ENCODE measurements at regions not wholly inside any gene's neighbourhood (a gene's known extent, or its start where the extent isn't known, plus 50 kb on each side); places are given as distances from the start of the nearest gene placed in this dataset.
"Not testable (repeated sequence)": the region's sequence is repeated elsewhere in the genome, so short reads cannot be mapped to it uniquely, and the experiment has no call there.

- DNase-seq (ENCODE audit: low spot score) = no peak
Measured at GRCh38 chr20:22818636-22819035, 216.5 kb upstream of the SSTR4 start.

GRCh38 chr20:22819112-22819511, 216.0 kb upstream of the SSTR4 start:
- DNase-seq (ENCODE audit: low spot score) = no peak

- DNase-seq (ENCODE audit: low spot score) = no peak
Measured at GRCh38 chr20:22819784-22820183, 215.3 kb upstream of the SSTR4 start.

GRCh38 chr20:22821081-22821727, 213.9 kb upstream of the SSTR4 start:
- no peak for DNase-seq (ENCODE audit: low spot score)

GRCh38 chr20:22821796-22822195, 213.3 kb upstream of the SSTR4 start:
- no peak for DNase-seq (ENCODE audit: low spot score)

GRCh38 chr20:22823119-22823518, 212.0 kb upstream of the SSTR4 start:
- DNase-seq (ENCODE audit: low spot score) = no peak

- DNase-seq (ENCODE audit: low spot score) = no peak
Measured at GRCh38 chr20:22824077-22824476, 211.0 kb upstream of the SSTR4 start.

GRCh38 chr20:22825076-22825475, 210.0 kb upstream of the SSTR4 start:
- no peak for DNase-seq (ENCODE audit: low spot score)

GRCh38 chr20:22825546-22825945, 209.6 kb upstream of the SSTR4 start:
- no peak for DNase-seq (ENCODE audit: low spot score)

- DNase-seq (ENCODE audit: low spot score) = no peak
Measured at GRCh38 chr20:22826306-22827230, 208.5 kb upstream of the SSTR4 start.

GRCh38 chr20:22827916-22828315, 207.2 kb upstream of the SSTR4 start:
- DNase-seq (ENCODE audit: low spot score) = no peak

GRCh38 chr20:22829356-22829755, 205.8 kb upstream of the SSTR4 start:
- DNase-seq (ENCODE audit: low spot score) = no peak

GRCh38 chr20:22830138-22830537, 205.0 kb upstream of the SSTR4 start:
- DNase-seq (ENCODE audit: low spot score) = no peak

GRCh38 chr20:22830715-22831114, 204.4 kb upstream of the SSTR4 start:
- not testable (repeated sequence) for DNase-seq (ENCODE audit: low spot score)

- DNase-seq (ENCODE audit: low spot score) = peak; percentile 45
Measured at GRCh38 chr20:22833851-22834250, 201.3 kb upstream of the SSTR4 start.

- no peak for DNase-seq (ENCODE audit: low spot score)
Measured at GRCh38 chr20:22834651-22835256, 200.4 kb upstream of the SSTR4 start.

GRCh38 chr20:22836211-22836610, 198.9 kb upstream of the SSTR4 start:
- peak; percentile 68 for DNase-seq (ENCODE audit: low spot score)

- DNase-seq (ENCODE audit: low spot score) = peak; percentile 22
Measured at GRCh38 chr20:22836877-22837276, 198.2 kb upstream of the SSTR4 start.

GRCh38 chr20:22838001-22838400, 197.1 kb upstream of the SSTR4 start:
- DNase-seq (ENCODE audit: low spot score) = no peak

- no peak for DNase-seq (ENCODE audit: low spot score)
Measured at GRCh38 chr20:22841846-22842245, 193.3 kb upstream of the SSTR4 start.

- DNase-seq (ENCODE audit: low spot score) = no peak
Measured at GRCh38 chr20:22842793-22843192, 192.3 kb upstream of the SSTR4 start.

GRCh38 chr20:22844959-22845358, 190.2 kb upstream of the SSTR4 start:
- DNase-seq (ENCODE audit: low spot score) = no peak

- DNase-seq (ENCODE audit: low spot score) = no peak
Measured at GRCh38 chr20:22846863-22847262, 188.2 kb upstream of the SSTR4 start.

Data from A172 (cell line).